T-helper 2 cell treated with Interferon-gamma antibody and Interleukin-4, amounts not matched to agents 100 ng/mL and 5 ng/mL, for 36 hours (primary cell): ENCODE measurements at regions not wholly inside any gene's neighbourhood (a gene's known extent, or its start where the extent isn't known, plus 50 kb on each side); places are given as distances from the start of the nearest gene placed in this dataset.

Source experiments
- intact Hi-C: fragments of 100-400 bp; cut with micrococcal nuclease; formaldehyde crosslinking; loops from one replicate; pipeline ENCODE4 v1.15.1; 2023

DNA sequence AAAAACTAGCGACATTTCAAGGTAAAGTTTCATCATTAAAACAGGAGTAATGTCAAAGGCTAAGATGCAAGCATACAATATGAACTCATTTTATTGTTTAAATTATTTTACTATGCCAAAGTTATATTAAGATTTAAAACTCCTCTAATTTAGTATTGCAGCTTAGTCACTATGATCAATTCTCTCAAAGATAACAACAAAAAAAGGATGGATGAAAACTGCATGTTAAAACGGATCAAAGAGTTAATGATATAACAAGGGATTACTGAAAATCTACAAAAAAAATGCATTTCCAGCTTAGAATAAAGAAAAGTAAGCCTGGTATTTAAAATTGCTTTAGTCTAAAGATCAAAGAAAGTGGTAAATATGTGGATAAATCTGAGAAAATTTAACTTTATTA, 587.8 kb upstream of the PCDH20 start:
- intact Hi-C loops: no loop called here

DNA sequence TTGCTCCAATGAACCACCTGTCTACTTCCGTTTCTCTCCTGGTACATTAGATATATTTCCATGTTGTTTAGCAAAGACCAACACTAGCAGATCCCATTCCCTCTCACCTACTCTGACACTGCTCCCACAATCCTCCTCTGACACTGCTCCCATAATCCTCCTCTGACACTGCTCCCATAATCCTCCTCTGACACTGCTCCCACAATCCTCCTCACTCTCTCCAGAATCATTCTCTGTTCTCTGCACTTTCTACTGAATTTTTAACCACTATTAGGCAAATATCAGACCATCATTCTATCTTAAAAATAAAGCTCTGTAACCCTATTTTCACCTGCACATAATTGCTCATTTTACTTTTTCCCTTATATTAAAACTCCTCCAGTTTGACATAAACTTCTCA, 578.5 kb upstream of the PCDH20 start:
- intact Hi-C loops: no loop called here

- intact Hi-C loops: no loop called here
Observed at GRCh38 chr13:61989978-61990377, 574.3 kb upstream of the PCDH20 start.

DNA sequence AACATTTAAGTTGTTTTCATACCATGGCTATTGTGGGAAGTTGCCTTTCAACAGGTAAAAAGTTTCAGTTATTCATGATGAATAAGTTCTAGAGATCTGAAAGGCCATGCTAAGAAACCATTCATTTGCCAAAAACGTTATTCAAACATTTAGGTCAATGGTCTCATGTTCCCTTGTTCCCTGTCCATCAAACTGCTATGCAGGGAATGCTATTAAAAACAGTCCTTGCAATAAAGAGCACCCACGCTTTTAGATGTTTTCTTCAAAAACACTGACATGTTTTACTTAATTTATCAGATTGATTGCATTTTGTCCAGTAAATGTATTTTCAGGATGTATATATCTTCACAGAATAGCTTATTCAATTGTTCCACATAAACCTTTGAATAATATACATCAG, 573.2 kb upstream of the PCDH20 start:
- intact Hi-C loops: no loop called here

DNA sequence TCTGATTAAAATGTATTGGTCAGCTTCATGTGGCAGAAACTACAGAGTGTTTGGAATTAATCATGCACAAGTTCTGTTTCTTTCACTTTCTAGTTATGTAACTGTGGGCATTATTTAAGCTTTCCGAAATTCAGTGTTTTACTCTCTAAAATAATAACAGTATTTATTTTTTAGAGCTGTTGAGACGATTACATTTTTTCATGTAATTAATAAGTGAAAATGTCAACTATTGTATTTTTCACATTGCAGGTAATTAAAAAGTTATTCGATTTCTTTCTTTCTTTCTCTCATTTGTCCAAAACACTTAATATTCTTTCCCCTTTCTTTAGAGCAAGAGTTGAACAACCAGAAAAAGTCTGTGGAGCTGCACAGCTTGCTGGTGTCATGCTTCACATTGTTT, 559.4 kb upstream of the PCDH20 start:
- intact Hi-C loops: no loop called here

GRCh38 chr13:61965756-61966155, 550.1 kb upstream of the PCDH20 start:
- intact Hi-C loops: no loop called here

DNA sequence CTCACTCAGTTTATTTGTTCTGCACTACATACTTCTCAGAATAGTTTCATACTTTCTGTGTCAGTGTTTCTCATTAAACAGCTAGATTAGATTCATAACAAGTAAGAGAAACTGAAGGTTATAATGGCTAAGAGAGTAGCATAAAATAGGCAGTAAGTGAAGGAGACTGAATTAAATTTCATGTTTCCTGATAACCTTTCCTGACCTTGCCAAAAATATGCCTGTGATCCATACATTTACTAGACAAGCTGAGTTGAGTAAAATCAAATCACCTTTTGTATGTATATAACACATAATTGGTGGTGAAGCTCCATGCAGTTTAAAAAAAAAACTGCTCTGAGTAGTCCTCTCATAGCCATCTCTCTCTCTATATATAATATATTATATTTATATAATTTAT, 545.3 kb upstream of the PCDH20 start:
- intact Hi-C loops: no loop called here

DNA sequence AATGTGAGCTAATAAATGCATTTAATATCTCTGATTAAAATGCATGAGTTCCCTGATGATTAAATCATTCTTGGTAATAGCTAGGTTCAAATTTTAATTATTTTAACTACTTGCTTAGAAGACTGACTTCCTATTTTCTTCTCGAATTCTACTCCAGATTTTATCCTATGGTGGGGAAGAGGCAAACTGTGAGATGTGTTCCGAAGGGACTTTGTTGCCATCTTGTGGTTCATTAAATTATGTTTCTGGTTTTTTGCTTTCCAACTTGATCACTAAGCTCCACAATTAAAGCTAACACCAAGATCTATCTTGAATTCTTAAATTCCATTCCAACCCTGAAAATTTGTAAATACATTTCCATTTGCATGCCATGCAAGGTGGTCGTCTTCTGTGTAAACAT, 538.4 kb upstream of the PCDH20 start:
- intact Hi-C loops: no loop called here

DNA sequence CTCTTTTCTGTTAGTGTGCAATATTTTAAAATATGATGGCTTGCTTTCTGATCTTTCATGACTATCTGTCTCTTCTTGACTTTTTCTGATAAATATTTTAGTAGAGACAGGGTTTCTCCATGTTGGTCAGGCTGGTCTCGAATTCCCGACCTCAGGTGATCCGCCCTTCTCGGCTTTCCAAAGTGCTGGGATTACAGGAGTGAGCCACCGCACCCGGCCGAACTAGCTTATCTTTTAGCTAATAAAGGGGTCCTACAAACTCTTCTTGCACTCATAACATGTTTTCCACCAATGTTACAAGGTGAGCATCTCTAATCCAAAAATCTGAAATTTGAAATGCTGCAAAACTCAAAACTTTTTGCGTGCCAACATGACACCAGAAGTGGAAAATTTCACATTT, 535.2 kb upstream of the PCDH20 start:
- intact Hi-C loops: no loop called here

DNA sequence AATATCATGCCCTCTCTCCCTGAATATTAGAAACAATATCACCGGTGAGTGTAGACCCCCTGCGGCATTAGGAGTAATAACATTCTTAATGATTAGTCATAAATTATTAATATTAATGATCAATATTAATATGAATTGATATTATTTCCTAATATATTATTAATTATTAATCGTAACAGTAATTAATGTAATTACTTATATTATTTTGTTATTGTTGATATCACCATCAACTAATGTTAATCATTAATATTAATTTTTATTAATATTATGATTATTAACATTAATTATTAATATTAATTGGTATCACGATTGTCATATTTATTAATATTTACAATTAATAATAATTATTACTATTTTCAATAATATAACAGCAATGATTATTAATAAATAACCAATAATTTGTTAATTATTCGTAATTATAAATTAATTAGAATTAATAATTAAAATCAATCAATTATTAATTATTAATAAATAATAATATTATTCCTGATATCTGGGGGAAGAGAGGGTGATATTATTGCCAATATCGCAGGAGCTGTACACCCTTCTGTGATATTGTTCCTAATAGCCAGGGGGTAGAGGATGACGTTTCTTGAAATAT, 528.8 kb upstream of the PCDH20 start:
- intact Hi-C loops: no loop called here

GRCh38 chr13:61935710-61936109, 520.1 kb upstream of the PCDH20 start:
- intact Hi-C loops: no loop called here

DNA sequence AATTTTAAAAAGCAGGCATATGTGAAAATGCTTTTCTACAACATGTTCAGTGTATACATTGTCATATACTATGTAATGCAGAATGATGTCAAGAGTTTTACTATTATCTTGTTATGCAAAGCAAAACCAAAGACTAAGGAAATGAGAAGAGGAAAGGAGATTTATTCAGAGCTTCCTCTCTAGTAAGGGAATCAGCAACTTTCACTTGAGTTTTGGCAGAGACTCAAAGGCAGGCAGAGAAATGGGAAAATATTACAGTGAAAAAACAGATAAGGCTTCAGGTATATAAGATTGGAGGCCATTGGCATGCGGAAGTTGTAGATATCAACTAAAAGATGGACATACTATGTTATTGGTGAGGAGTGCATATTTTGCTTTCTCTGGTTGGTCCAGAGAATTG, 512.0 kb upstream of the PCDH20 start:
- intact Hi-C loops: no loop called here

DNA sequence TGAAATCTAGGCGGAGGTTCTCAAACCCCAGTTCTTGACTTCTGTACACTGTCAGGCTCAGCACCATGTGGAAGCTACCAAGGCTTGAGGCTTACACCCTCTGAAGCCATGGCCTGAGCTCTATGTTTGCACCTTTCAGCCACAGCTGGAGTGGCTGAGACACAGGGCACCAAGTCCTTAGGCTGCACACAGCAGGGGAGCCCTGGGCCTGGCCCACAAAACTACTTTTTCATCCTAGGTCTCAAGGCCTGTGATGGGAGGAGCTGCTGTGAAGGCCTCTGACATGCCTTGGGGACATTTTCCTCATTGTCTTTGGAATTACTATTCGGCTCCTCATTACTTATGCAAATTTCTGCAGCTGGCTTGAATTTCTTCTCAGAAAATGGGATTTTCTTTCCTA, 503.2 kb upstream of the PCDH20 start:
- intact Hi-C loops: no loop called here

DNA sequence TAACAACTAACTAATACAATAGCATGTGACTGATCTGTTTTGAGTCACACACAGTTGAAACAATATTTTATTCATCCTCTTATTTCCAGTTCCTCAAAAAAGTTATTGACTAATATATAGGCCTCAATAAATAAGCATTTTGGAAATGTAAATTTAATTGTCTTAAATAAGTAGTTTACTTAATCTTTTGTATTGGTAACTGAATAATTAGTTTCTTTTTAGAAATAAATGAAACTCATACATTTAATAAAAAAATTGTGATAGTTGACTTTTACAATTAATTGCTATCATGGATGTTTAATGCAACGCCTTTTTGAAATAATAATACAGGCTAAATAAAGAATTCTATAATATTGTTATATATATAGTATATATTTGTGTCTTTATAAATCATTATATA, 500.8 kb upstream of the PCDH20 start:
- intact Hi-C loops: no loop called here

GRCh38 chr13:61913183-61913582, 497.5 kb upstream of the PCDH20 start:
- intact Hi-C loops: no loop called here

GRCh38 chr13:61908906-61909615, 493.4 kb upstream of the PCDH20 start:
- intact Hi-C loops: no loop called here

GRCh38 chr13:61905054-61905453, 489.4 kb upstream of the PCDH20 start:
- intact Hi-C loops: no loop called here

DNA sequence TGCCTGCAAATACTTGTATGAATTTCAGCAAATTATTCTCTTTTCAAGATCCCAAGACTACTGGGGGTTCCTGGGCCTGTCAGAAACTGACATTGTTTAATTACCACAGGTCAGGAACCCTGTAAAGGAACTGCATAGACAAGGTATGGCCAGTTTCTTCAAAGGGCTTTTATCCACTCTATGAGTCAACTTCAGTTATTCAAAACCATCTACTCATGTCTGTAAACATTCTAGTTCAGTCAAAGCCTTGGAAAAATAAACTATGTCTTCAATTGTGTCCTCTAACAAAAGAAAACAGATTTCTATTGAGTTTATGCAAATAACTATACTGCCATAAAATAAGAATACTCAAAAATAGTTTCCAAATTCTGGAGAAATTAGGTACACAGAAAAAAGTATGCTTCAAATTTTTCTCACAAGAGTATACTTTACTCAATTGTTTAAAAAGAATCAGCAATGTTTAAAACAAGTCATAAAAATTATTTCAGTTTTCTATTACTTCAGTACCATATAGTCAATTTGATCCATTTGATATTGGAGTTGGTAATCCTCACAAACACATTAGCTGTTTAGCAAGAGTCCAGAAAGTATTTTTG, 486.4 kb upstream of the PCDH20 start:
- intact Hi-C loops: loop anchor here (5.0 kb wide), 1 partner anchor 945 kb away; no protein-coding TSS in a partner anchor

DNA sequence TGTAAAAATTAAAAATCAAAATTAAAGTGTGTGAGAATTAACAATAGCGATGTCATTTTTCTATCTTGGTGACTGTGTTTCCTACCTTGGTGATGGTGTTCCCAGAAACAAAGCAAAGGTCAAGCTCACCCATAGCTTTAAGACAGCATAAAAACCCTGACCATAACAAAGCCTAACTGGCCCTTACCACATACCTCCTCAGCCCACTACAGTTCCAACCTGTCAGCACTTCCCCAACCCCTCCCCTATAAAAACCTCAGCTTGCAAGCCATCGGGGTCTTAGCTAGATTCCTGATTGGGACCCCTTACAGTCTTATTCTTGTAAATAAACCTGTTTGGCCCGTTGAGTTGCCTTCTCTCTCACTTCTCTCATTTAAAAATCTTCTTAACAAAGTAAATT, 484.4 kb upstream of the PCDH20 start:
- intact Hi-C loops: loop anchor here (5.0 kb wide), 1 partner anchor 947 kb away; no protein-coding TSS in a partner anchor

GRCh38 chr13:61898207-61898606, 482.6 kb upstream of the PCDH20 start:
- intact Hi-C loops: no loop called here

DNA sequence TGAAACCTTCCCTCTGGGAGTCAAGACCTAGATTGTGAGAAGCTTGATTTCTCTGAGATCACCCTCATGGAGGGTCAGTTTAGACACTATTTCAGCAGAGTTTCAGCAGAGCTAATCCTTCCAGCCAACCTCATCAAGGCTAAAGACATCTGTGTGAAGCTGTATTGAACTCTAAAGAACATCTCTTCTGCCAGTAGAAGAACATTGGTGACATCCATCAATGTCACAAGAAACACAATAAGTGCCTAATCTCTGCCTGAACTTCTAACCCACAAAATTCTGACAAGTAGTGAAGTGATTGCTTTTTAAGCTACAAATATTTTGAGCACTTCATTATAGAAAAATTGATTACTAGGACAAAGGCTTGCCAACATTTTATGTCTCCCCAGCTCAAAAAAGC, 475.8 kb upstream of the PCDH20 start:
- intact Hi-C loops: no loop called here

GRCh38 chr13:61884830-61885229, 469.2 kb upstream of the PCDH20 start:
- intact Hi-C loops: no loop called here
